Type B pancreatic cell (in vitro differentiated cells): ENCODE measurements at regions not wholly inside any gene's neighbourhood (a gene's known extent, or its start where the extent isn't known, plus 50 kb on each side); places are given as distances from the start of the nearest gene placed in this dataset.

Experiments used
- DNase-seq: peaks from one replicate; pipeline ENCODE4 v3.0.0; 2021; ENCODE audit warnings: mixed read lengths; ENCODE audit not compliant: unreplicated experiment; ENCODE audit errors: extremely low spot score
- H3K27ac Mint-ChIP-seq: 2 replicates; pipeline ENCODE4 v1.8.0; 2021; ENCODE audit warnings: mild to moderate bottlenecking, mixed read lengths
- H3K27me3 Mint-ChIP-seq: 2 replicates; pipeline ENCODE4 v1.8.0; 2021; ENCODE audit warnings: mixed read lengths
- H3K36me3 Mint-ChIP-seq: 2 replicates; pipeline ENCODE4 v1.8.0; 2021; ENCODE audit warnings: mixed read lengths
- H3K4me1 Mint-ChIP-seq: one replicate; pipeline ENCODE4 v1.8.0; 2021; ENCODE audit warnings: mixed read lengths; ENCODE audit not compliant: unreplicated experiment
- H3K4me3 Mint-ChIP-seq: 2 replicates; pipeline ENCODE4 v1.8.0; 2021; ENCODE audit warnings: mild to moderate bottlenecking, mixed read lengths
- H3K9me3 Mint-ChIP-seq: 2 replicates; pipeline ENCODE4 v1.8.0; 2021; ENCODE audit warnings: mixed read lengths
- CTCF ChIP-seq: fragments of 200-600 bp; sonication (generic); conservative IDR thresholded peaks from 2 replicates; pipeline ENCODE4 v1.5.0; 2021; ENCODE audit warnings: antibody characterized with exemption, mild to moderate bottlenecking

- Mint-ChIP-seq H3K27ac (no peak overlapping the region), H3K27me3 (peaks cover 15% of the 10 kb centered on the region), H3K9me3 (no peaks in the 10 kb centered on the region), H3K36me3 (no peaks in the 10 kb centered on the region), H3K4me3 (no peak overlapping the region), H3K4me1 (no peaks in the 10 kb centered on the region)
- no peak for DNase-seq
- TF ChIP-seq CTCF, result no peak
Measured at GRCh38 chr5:38163636-38164237, 94.6 kb upstream of the EGFLAM start.

GRCh38 chr5:38162625-38163024 lies 95.7 kb upstream of the EGFLAM start:
- H3K4me1 Mint-ChIP-seq, result no peaks in the 10 kb centered on the region
- no peaks in the 10 kb centered on the region for H3K36me3 Mint-ChIP-seq
- no peaks in the 10 kb centered on the region for H3K9me3 Mint-ChIP-seq
- no peak for TF ChIP-seq CTCF
- H3K4me3 Mint-ChIP-seq, result no peak overlapping the region
- no peak overlapping the region for H3K27ac Mint-ChIP-seq
- peaks cover 11% of the 10 kb centered on the region for H3K27me3 Mint-ChIP-seq
- DNase-seq, result no peak

- peaks cover 22% of the 10 kb centered on the region for H3K27me3 Mint-ChIP-seq
- no peak overlapping the region for H3K4me3 Mint-ChIP-seq
- no peaks in the 10 kb centered on the region for H3K36me3 Mint-ChIP-seq
- no peak for TF ChIP-seq CTCF
- no peak overlapping the region for H3K27ac Mint-ChIP-seq
- DNase-seq, result no peak
- H3K4me1 Mint-ChIP-seq, result no peaks in the 10 kb centered on the region
- no peaks in the 10 kb centered on the region for H3K9me3 Mint-ChIP-seq
Measured at GRCh38 chr5:38157024-38157423, 101.3 kb upstream of the EGFLAM start.

GRCh38 chr5:38154615-38155204 lies 103.6 kb upstream of the EGFLAM start:
- peaks cover 26% of the 10 kb centered on the region for H3K27me3 Mint-ChIP-seq
- H3K4me1 Mint-ChIP-seq, result no peaks in the 10 kb centered on the region
- DNase-seq, result no peak
- H3K4me3 Mint-ChIP-seq, result no peak overlapping the region
- no peak overlapping the region for H3K27ac Mint-ChIP-seq
- TF ChIP-seq CTCF, result no peak
- H3K9me3 Mint-ChIP-seq, result no peaks in the 10 kb centered on the region
- H3K36me3 Mint-ChIP-seq, result no peaks in the 10 kb centered on the region

- Mint-ChIP-seq H3K9me3 (no peaks in the 10 kb centered on the region), H3K36me3 (no peaks in the 10 kb centered on the region), H3K4me1 (no peaks in the 10 kb centered on the region), H3K4me3 (no peak overlapping the region), H3K27ac (no peak overlapping the region), H3K27me3 (peaks cover 18% of the 10 kb centered on the region)
- no peak for DNase-seq
- TF ChIP-seq CTCF, result no peak
Measured at GRCh38 chr5:38151878-38152277, 106.5 kb upstream of the EGFLAM start.
